ENCODE measurements at regions not wholly inside any gene's neighbourhood (a gene's known extent, or its start where the extent isn't known, plus 50 kb on each side); places are given as distances from the start of the nearest gene placed in this dataset.
"Not testable (repeated sequence)": the region's sequence is repeated elsewhere in the genome, so short reads cannot be mapped to it uniquely, and the experiment has no call there.

- DNase-seq = no peak
These were observed 187.5 kb upstream of the KL start for GRCh38 chr13:32828711-32829110.

GRCh38 chr13:32829269-32829668 is 187.0 kb upstream of the KL start:
- peak; percentile 44 for DNase-seq

- peak; percentile 88 for DNase-seq
These were observed 186.4 kb upstream of the KL start for GRCh38 chr13:32829676-32830335.

DNA sequence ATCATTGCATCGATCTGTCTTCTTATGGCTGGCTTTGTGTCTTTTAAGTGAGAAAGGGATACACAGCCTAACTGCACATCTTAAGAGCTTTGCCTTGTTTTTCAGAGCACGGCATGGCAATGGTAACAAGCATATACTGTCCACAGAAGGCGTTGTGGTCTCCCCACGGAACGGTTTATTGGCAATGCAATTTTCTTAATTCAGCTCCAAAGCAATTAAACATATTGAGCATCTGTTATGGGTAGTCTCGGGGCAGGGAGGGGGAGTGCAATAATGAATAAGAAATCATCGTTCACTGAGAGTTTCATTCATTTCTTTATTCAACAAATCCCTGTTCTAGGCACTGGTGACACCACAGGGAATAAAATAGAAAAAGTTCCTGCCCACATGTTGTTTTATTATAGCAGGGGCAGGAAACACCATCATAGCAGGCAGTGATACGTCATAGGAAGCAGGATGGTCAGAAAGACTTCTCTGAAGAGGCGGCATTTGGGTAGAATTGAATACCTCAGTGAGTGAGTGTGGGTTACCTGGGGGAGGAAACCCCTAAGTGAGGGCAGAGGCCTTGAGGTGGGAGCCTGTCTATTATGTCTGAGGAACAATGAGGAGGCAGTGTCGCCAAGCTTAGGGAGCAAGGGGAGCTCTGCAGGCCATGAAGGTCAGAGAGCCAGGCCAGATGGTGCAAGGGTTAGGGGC is 185.7 kb upstream of the KL start:
- DNase-seq = no peak

- DNase-seq = no peak
These were observed 178.8 kb upstream of the KL start for GRCh38 chr13:32837307-32837972.

- no peak for DNase-seq
These were observed 178.0 kb upstream of the KL start for GRCh38 chr13:32837973-32838927.

DNA sequence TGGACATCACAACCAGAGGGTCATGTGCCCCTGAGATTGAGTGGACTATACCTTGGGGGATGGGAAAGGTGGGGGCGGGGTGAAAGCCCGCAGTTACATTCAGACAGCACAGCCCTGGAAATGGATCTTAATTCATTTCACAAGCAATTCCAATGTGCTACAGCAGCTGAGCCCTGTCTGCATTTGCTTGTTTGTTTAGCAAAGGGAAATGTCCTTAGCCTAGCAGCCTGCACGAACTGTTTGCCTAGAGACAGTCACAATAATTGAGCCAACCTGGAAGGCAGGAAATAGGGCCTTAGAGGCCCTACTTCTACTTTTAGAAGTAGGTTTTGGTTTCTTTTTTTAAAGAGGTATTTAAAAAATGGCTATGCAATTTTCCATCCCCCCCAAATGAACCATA is 177.3 kb upstream of the KL start:
- DNase-seq = no peak

- no peak for DNase-seq
These were observed 176.1 kb upstream of the KL start for GRCh38 chr13:32840113-32840512.

DNA sequence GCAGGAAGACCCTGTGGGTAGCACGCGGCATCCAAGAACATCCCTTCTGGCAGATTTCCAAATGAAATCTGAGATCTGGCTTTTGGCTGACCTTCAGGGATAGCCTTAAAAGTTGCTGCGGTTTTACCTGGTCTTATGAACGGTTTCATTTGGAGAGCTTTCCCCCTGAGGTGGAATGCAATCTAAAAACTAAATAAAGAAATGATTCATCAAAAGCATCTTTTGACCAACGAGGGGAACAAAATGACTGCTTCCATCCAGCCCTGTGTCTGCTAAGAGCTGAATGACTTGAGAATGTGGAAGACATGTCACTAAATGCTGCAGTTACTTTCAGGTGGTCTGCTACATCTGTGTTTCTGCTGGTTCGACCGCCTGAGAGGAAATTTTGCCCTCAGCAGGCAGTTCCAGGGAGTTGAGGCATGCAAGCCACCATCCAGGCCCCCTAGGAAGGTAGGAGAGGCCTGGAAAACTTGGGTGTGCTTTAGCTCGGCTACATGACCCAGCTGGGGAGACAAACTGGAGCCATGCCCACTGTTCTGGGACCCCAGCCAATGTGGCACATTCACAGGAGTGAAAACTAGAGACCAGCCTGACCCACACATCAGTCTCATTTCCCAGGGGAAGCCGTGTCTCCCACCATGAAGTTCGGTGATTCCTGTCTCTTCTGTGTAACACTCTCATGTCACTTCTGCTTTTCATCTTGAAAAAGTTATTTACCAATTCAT is 175.1 kb upstream of the KL start:
- no peak for DNase-seq

GRCh38 chr13:32845952-32846950 is 170.0 kb upstream of the KL start:
- DNase-seq = no peak

DNA sequence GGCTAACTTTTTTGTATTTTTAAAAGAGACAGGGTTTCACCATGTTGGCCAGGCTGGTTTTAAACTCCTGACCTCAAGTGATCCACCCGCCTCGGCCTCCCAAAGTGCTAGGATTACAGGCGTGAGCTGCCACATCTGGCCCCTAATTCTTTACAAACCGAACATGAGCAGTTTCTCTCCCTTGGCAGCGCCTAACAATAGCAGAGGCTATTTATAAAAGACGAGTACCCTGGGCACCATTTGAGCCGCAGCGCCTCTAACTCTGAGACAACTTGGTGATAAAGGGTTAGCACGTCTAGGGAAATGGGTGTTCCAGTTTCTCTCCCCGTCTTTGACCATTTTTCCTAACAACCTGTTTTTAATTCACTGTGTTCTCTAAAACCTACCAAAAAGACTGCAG is 168.2 kb upstream of the KL start:
- DNase-seq = not testable (repeated sequence)

- no peak for DNase-seq
These were observed 166.9 kb upstream of the KL start for GRCh38 chr13:32849369-32849768.

- no peak for DNase-seq
These were observed 165.7 kb upstream of the KL start for GRCh38 chr13:32850316-32851052.

- no peak for DNase-seq
These were observed 164.8 kb upstream of the KL start for GRCh38 chr13:32851083-32852069.

- DNase-seq = no peak
These were observed 163.7 kb upstream of the KL start for GRCh38 chr13:32852526-32852925.

DNA sequence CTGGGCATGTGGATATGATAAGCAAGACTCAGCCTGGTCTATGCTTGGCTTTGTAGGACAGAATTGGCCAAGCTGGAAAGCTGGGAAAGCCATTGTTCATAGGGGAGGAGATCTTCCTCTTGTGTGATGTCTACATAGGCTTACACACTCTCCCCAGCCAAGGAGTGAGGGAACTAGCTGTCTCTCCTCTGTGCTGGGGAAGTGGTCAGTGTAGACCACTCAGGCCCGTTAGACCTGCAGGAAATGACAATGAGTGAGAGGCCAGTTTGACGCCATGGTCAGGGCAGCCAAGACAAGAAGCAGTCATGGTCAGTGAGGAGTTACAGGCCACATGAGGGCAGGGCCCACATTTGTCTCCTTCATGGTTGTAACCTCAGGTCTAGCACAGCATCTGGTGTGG is 159.1 kb upstream of the KL start:
- no peak for DNase-seq

DNA sequence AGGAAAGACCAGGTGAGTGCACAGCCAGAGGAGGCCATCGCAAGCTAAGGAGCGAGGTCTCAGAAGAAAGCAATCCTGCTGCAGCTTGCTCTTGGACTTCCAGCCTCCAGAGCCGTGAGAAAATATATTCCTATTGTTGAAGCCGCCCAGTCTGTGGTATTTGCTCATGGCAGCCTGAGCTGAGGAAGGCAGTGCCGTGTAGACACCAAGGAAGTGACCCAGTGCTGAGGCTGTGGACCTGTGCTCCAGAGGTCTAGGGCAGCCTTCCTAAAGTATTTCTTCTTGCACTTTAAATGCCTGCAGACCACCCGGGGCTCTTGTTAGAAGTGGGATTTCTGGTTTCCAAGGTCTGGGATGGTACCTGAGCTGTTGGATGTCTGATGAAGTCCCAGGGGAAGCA is 158.5 kb upstream of the KL start:
- DNase-seq = no peak

GRCh38 chr13:32859707-32860292 is 156.4 kb upstream of the KL start:
- no peak for DNase-seq

- no peak for DNase-seq
These were observed 154.9 kb upstream of the KL start for GRCh38 chr13:32861304-32861703.
